H9 (cell line): ENCODE measurements at regions not wholly inside any gene's neighbourhood (a gene's known extent, or its start where the extent isn't known, plus 50 kb on each side); places are given as distances from the start of the nearest gene placed in this dataset.

Experiments used
- DNase-seq: peaks from one replicate; pipeline ENCODE4 v3.0.0-alpha.2; 2017
- H2AFZ ChIP-seq: one replicate; pipeline ENCODE4 v1.6.1; 2013; ENCODE audit warnings: mild to moderate bottlenecking, low read length, control low read depth, moderate library complexity
- H2AK5ac ChIP-seq: 2 replicates; pipeline ENCODE4 v1.6.1; 2013; ENCODE audit warnings: low read length, control low read depth, mixed read lengths; ENCODE audit not compliant: insufficient read length
- H2BK120ac ChIP-seq: one replicate; pipeline ENCODE4 v1.6.1; 2013; ENCODE audit warnings: low read depth, mild to moderate bottlenecking, low read length, control low read depth, inconsistent platforms; ENCODE audit not compliant: poor library complexity, severe bottlenecking
- H2BK12ac ChIP-seq: 2 replicates; pipeline ENCODE4 v1.6.1; 2013; ENCODE audit warnings: low read length, control low read depth, mixed read lengths, low read depth; ENCODE audit not compliant: insufficient read length
- H2BK15ac ChIP-seq: 2 replicates; pipeline ENCODE4 v1.6.1; 2013; ENCODE audit warnings: low read depth, low read length, control low read depth
- H2BK20ac ChIP-seq: one replicate; pipeline ENCODE4 v1.6.1; 2013; ENCODE audit warnings: low read depth, mild to moderate bottlenecking, low read length, control low read depth, inconsistent platforms; ENCODE audit not compliant: poor library complexity, severe bottlenecking
- H2BK5ac ChIP-seq: 2 replicates; pipeline ENCODE4 v1.6.1; 2013; ENCODE audit warnings: low read length, control low read depth, mixed read lengths; ENCODE audit not compliant: insufficient read length
- H3K14ac ChIP-seq: 2 replicates; pipeline ENCODE4 v1.6.1; 2013; ENCODE audit warnings: low read length, control low read depth; ENCODE audit not compliant: insufficient read depth
- H3K18ac ChIP-seq: 2 replicates; pipeline ENCODE4 v1.6.1; 2013; ENCODE audit warnings: low read depth, mild to moderate bottlenecking, mixed read lengths, low read length, control low read depth; ENCODE audit not compliant: insufficient read length
- H3K23ac ChIP-seq: 2 replicates; pipeline ENCODE4 v1.6.1; 2013; ENCODE audit warnings: low read length, control low read depth, mixed read lengths, low read depth; ENCODE audit not compliant: insufficient read length
- H3K23me2 ChIP-seq: 2 replicates; pipeline ENCODE4 v1.6.1; 2013; ENCODE audit warnings: low read depth, mild to moderate bottlenecking, mixed read lengths, low read length, control low read depth; ENCODE audit not compliant: insufficient read length, poor library complexity, severe bottlenecking
- H3K27ac ChIP-seq: 2 replicates; pipeline ENCODE4 v1.5.1; 2013; ENCODE audit warnings: low read length, control low read depth, mixed read lengths, low read depth; ENCODE audit not compliant: insufficient read length
- H3K27me3 ChIP-seq: 2 replicates; pipeline ENCODE4 v1.6.1; 2013; ENCODE audit warnings: low read length, control low read depth, inconsistent platforms; ENCODE audit not compliant: insufficient read depth
- H3K4ac ChIP-seq: 2 replicates; pipeline ENCODE4 v1.6.1; 2013; ENCODE audit warnings: low read depth, mild to moderate bottlenecking, control low read depth, inconsistent platforms, low read length, moderate library complexity
- H3K4me1 ChIP-seq: 2 replicates; pipeline ENCODE4 v1.6.1; 2013; ENCODE audit warnings: low read length, control low read depth, inconsistent platforms; ENCODE audit not compliant: insufficient read depth
- H3K4me2 ChIP-seq: 2 replicates; pipeline ENCODE4 v1.6.1; 2013; ENCODE audit warnings: low read length, control low read depth, mixed read lengths; ENCODE audit not compliant: insufficient read length, insufficient read depth
- H3K56ac ChIP-seq: 2 replicates; pipeline ENCODE4 v1.6.1; 2013; ENCODE audit warnings: low read depth, mild to moderate bottlenecking, mixed read lengths, low read length, control low read depth; ENCODE audit not compliant: insufficient read length
- H3K79me1 ChIP-seq: 2 replicates; pipeline ENCODE4 v1.6.1; 2013; ENCODE audit warnings: low read depth, mild to moderate bottlenecking, moderate library complexity, low read length, control low read depth, inconsistent platforms; ENCODE audit not compliant: insufficient read depth, poor library complexity, severe bottlenecking
- H3K79me2 ChIP-seq: 2 replicates; pipeline ENCODE4 v1.6.1; 2013; ENCODE audit warnings: low read length, control low read depth, inconsistent platforms; ENCODE audit not compliant: insufficient read depth
- H3K9ac ChIP-seq: 2 replicates; pipeline ENCODE4 v1.6.1; 2013; ENCODE audit warnings: low read length, control low read depth, mixed read lengths; ENCODE audit not compliant: insufficient read length; ENCODE audit errors: extremely low read depth
- H3K9me3 ChIP-seq: one replicate; pipeline ENCODE4 v1.6.1; 2013; ENCODE audit warnings: low read depth, low read length, inconsistent platforms; ENCODE audit not compliant: control insufficient read depth
- H3T11ph ChIP-seq: one replicate; pipeline ENCODE4 v1.6.1; 2013; ENCODE audit warnings: mild to moderate bottlenecking, low read length, control low read depth, inconsistent platforms
- H4K20me1 ChIP-seq: one replicate; pipeline ENCODE4 v1.6.1; 2013; ENCODE audit not compliant: control insufficient read depth, insufficient read length, insufficient read depth
- H4K5ac ChIP-seq: 2 replicates; pipeline ENCODE4 v1.6.1; 2013; ENCODE audit warnings: low read depth, mild to moderate bottlenecking, mixed read lengths, low read length, control low read depth; ENCODE audit not compliant: insufficient read length
- H4K8ac ChIP-seq: replicated peaks from 2 replicates; pipeline ENCODE4 v1.6.1; 2013; ENCODE audit warnings: low read length, control low read depth, mixed read lengths, low read depth; ENCODE audit not compliant: insufficient read length
- H4K91ac ChIP-seq: 2 replicates; pipeline ENCODE4 v1.6.1; 2013; ENCODE audit warnings: low read depth, mild to moderate bottlenecking, moderate library complexity, mixed read lengths, low read length, control low read depth; ENCODE audit not compliant: insufficient read length
- H3K27ac Mint-ChIP-seq, 3 experiments: 2 replicates in 2 of 3; 3 replicates in 1 of 3; pipeline ENCODE4 v1.8.0; 2020 to 2021; ENCODE audit warnings: mixed read lengths in 3 of 3, mild to moderate bottlenecking in 1 of 3, moderate library complexity in 1 of 3
- H3K27me3 Mint-ChIP-seq: 2 replicates; pipeline ENCODE4 v1.8.0; 2021; ENCODE audit warnings: low read depth, mild to moderate bottlenecking, moderate library complexity, mixed read lengths
- H3K36me3 Mint-ChIP-seq, 3 experiments: 2 replicates in 2 of 3; 3 replicates in 1 of 3; pipeline ENCODE4 v1.8.0; 2020 to 2021; ENCODE audit warnings: low read depth in 3 of 3, mixed read lengths in 3 of 3; ENCODE audit not compliant: insufficient read depth in 1 of 3
- H3K4me1 Mint-ChIP-seq, 2 experiments: 2 replicates each; pipeline ENCODE4 v1.8.0; 2020; ENCODE audit warnings: mixed read lengths in 2 of 2
- H3K4me3 Mint-ChIP-seq, 2 experiments: 2 replicates in 1 of 2; 3 replicates in 1 of 2; pipeline ENCODE4 v1.8.0; 2020 to 2021; ENCODE audit warnings: mild to moderate bottlenecking in 2 of 2, mixed read lengths in 2 of 2, moderate library complexity in 1 of 2
- H3K9me3 Mint-ChIP-seq, 2 experiments: 2 replicates in 1 of 2; 3 replicates in 1 of 2; pipeline ENCODE4 v1.8.0; 2020; ENCODE audit warnings: mild to moderate bottlenecking in 2 of 2, mixed read lengths in 2 of 2, moderate library complexity in 1 of 2
- WGBS: extraction: QIAGEN DNeasy Blood & Tissue Kit; methylation state at CpG from one replicate; pipeline ENCODE4 v1.1.7; 2013; ENCODE audit warnings: missing lambda C conversion rate, low lambda C conversion rate, mixed read lengths; ENCODE audit not compliant: insufficient read length; ENCODE audit errors: extremely low coverage; 5-methylcytosine and 5-hydroxymethylcytosine counted together
- TF ChIP-seq, protein P1 (sequence below): fragments of 200-600 bp; sonication (generic); conservative IDR thresholded peaks from 3 replicates; pipeline ENCODE4 v1.8.0; 2021; ENCODE audit warnings: antibody characterized with exemption, mild to moderate bottlenecking

DNA sequence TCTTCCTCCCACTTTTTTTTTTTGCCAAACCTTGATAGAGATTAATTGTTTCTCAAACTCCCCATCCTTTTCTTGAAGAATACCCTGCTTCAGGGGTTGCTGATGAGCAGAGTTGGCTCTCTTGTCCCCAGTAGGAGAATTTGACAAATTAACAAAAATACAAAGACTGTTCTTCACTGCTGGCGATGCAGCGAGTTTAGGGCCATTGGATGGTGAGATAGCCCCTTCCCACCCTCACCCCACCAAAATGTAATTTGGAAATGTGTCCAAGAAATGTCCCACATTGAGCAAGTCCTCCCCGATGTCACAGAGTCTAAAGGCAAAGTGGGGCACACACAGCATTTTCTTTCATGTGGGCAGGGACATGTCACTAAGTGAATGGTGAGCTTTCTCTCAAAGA is 136.0 kb upstream of the RARB start:
- Histone ChIP-seq H3K79me2 (no peaks in the 10 kb centered on the region), H3K27ac (no peak overlapping the region), H3K4ac (no peak overlapping the region), H3K9me3 (no peaks in the 10 kb centered on the region), H3K27me3 (no peaks in the 10 kb centered on the region), H2BK20ac (no peak overlapping the region), H4K91ac (no peak overlapping the region), H4K20me1 (no peaks in the 10 kb centered on the region), H3K56ac (no peak overlapping the region), H2BK120ac (no peak overlapping the region), H3T11ph (no peak overlapping the region), H4K8ac (no peak overlapping the region), H4K5ac (no peak overlapping the region), H3K79me1 (no peaks in the 10 kb centered on the region), H2BK5ac (no peak overlapping the region), H3K18ac (no peak overlapping the region), H3K4me2 (no peak overlapping the region), H2AFZ (no peak overlapping the region), H2BK12ac (no peak overlapping the region), H2AK5ac (no peak overlapping the region), H2BK15ac (no peak overlapping the region), H3K9ac (no peak overlapping the region), H3K23me2 (no peaks in the 10 kb centered on the region), H3K14ac (no peak overlapping the region), H3K4me1 (0 out of 2 replicates have a peak, but pooled peaks cover 6% of the 10 kb centered on the region), H3K23ac (no peak overlapping the region)
- Mint-ChIP-seq H3K27me3 (no peaks in the 10 kb centered on the region), H3K27ac (peak overlapping the region in 2 of 3 experiments; percentile 17 to 42; a peak in 3 of 7 replicates), H3K4me1 (peaks cover 53 to 54% of the 10 kb centered on the region in 2 experiments), H3K36me3 (peaks cover 0 to 2% (median 0%) of the 10 kb centered on the region in 3 experiments; a peak in 2 of 7 replicates), H3K9me3 (no peaks in the 10 kb centered on the region; a peak in 1 of 5 replicates), H3K4me3 (no peak overlapping the region)
- no CpG with 5 or more reads among the region's 3 CpGs for WGBS
- no peak for DNase-seq
- TF ChIP-seq, protein P1, sequence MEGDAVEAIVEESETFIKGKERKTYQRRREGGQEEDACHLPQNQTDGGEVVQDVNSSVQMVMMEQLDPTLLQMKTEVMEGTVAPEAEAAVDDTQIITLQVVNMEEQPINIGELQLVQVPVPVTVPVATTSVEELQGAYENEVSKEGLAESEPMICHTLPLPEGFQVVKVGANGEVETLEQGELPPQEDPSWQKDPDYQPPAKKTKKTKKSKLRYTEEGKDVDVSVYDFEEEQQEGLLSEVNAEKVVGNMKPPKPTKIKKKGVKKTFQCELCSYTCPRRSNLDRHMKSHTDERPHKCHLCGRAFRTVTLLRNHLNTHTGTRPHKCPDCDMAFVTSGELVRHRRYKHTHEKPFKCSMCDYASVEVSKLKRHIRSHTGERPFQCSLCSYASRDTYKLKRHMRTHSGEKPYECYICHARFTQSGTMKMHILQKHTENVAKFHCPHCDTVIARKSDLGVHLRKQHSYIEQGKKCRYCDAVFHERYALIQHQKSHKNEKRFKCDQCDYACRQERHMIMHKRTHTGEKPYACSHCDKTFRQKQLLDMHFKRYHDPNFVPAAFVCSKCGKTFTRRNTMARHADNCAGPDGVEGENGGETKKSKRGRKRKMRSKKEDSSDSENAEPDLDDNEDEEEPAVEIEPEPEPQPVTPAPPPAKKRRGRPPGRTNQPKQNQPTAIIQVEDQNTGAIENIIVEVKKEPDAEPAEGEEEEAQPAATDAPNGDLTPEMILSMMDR: no peak
